ENCODE measurements at regions not wholly inside any gene's neighbourhood (a gene's known extent, or its start where the extent isn't known, plus 50 kb on each side); places are given as distances from the start of the nearest gene placed in this dataset.

GRCh38 chr4:152143806-152144205, 383.0 kb upstream of the GATB start:
- H3K9me3 ChIP-seq (ENCODE audit: low read length), result 0 out of 2 replicates have a peak, but pooled peaks cover 8% of the 10 kb centered on the region
- H3K27me3 ChIP-seq (ENCODE audit: low read length), result no peaks in the 10 kb centered on the region
- no peak overlapping the region for H3K27ac ChIP-seq (ENCODE audit: low read length)
- H3F3A ChIP-seq (ENCODE audit: low read length, unreplicated experiment), result no peaks in the 10 kb centered on the region
- no TSS peak for BruUV-seq (replicated peaks)
- DNase-seq (no peak), ATAC-seq (no peak)
- ChIA-PET CTCF (no interaction called here), POLR2A (ENCODE audit: unreplicated experiment) (no interaction called here)
- no peak overlapping the region for H3K4me2 ChIP-seq (ENCODE audit: low read length)
- H3K9me2 ChIP-seq (replicated peaks; ENCODE audit: low read length), result no peaks in the 10 kb centered on the region
- no peak overlapping the region for H3K4me3 ChIP-seq (ENCODE audit: low read length)
- H3K9ac ChIP-seq (ENCODE audit: low read length), result no peak overlapping the region
- H2AFZ ChIP-seq (ENCODE audit: low read length), result no peak overlapping the region
- no peak for TF ChIP-seq EZH2 (IDR thresholded peaks at IDR 0.05; ENCODE audit: low read length, unreplicated experiment)
- no peak for TF ChIP-seq CTCF (conservative IDR thresholded peaks at IDR 0.05; ENCODE audit: low read depth, low read length)
- no peak for TF ChIP-seq EZH2phosphoT487 (IDR thresholded peaks at IDR 0.05; ENCODE audit: borderline replicate concordance, low read length)
- H3K4me1 ChIP-seq (ENCODE audit: insufficient read depth, low read length), result no peaks in the 10 kb centered on the region
- no peaks in the 10 kb centered on the region for H3K36me3 ChIP-seq (ENCODE audit: low read depth, low read length)
- no peaks in the 10 kb centered on the region for H3K79me2 ChIP-seq (ENCODE audit: low read length)
- H4K20me1 ChIP-seq (ENCODE audit: low read length), result no peaks in the 10 kb centered on the region
- intact Hi-C loops (cut with micrococcal nuclease), result no loop called here

- ATAC-seq (no peak), DNase-seq (no peak)
- Histone ChIP-seq H4K20me1 (ENCODE audit: low read length) (no peaks in the 10 kb centered on the region), H3K4me3 (ENCODE audit: low read length) (no peak overlapping the region), H3K27ac (ENCODE audit: low read length) (no peak overlapping the region), H3K79me2 (ENCODE audit: low read length) (no peaks in the 10 kb centered on the region), H3K9me3 (ENCODE audit: low read length) (no peaks in the 10 kb centered on the region), H3K36me3 (ENCODE audit: low read depth, low read length) (no peaks in the 10 kb centered on the region), H3K27me3 (ENCODE audit: low read length) (no peaks in the 10 kb centered on the region), H3K4me1 (ENCODE audit: insufficient read depth, low read length) (no peaks in the 10 kb centered on the region), H3K9ac (ENCODE audit: low read length) (no peak overlapping the region), H2AFZ (ENCODE audit: low read length) (no peak overlapping the region), H3K9me2 (replicated peaks; ENCODE audit: low read length) (no peaks in the 10 kb centered on the region), H3K4me2 (ENCODE audit: low read length) (no peak overlapping the region), H3F3A (ENCODE audit: low read length, unreplicated experiment) (no peaks in the 10 kb centered on the region)
- TF ChIP-seq CTCF (conservative IDR thresholded peaks at IDR 0.05; ENCODE audit: low read depth, low read length) (no peak), EZH2 (IDR thresholded peaks at IDR 0.05; ENCODE audit: low read length, unreplicated experiment) (no peak), EZH2phosphoT487 (IDR thresholded peaks at IDR 0.05; ENCODE audit: borderline replicate concordance, low read length) (no peak)
- CTCF ChIA-PET, result no interaction called here
- intact Hi-C loops (cut with micrococcal nuclease), result no loop called here
- BruUV-seq (replicated peaks), result no TSS peak
- POLR2A ChIA-PET (ENCODE audit: unreplicated experiment), result no interaction called here
These were observed 377.6 kb upstream of the GATB start for GRCh38 chr4:152138451-152138850.

DNA sequence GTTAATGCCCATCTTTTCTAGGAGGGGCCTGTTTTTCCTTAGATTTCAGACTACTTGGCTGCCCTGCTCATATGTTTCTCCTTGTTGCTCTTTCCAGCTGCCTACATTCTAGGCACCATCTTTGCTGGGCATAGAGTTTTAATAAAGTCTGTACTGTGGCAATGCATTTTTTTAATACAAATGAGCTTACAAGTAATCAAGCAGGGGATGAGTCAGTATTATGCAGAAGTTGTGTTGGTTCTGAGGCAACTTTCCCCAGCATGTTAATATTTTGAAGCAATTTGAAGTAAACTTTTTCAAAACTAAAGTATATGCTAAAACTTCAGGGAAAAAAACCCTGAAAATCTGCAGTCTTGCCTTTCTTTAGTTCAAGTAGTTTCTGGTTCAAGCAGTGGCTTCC, 372.0 kb upstream of the GATB start:
- CTCF ChIA-PET, result no interaction called here

More for the DNA sequence above, 372.0 kb upstream of the GATB start:
- DNase-seq (no peak), ATAC-seq (no peak)
- Histone ChIP-seq H3F3A (ENCODE audit: low read length, unreplicated experiment) (no peaks in the 10 kb centered on the region), H2AFZ (ENCODE audit: low read length) (no peak overlapping the region), H3K36me3 (ENCODE audit: low read depth, low read length) (no peaks in the 10 kb centered on the region), H3K4me3 (ENCODE audit: low read length) (no peak overlapping the region), H3K4me1 (ENCODE audit: insufficient read depth, low read length) (no peaks in the 10 kb centered on the region), H3K9me2 (replicated peaks; ENCODE audit: low read length) (no peaks in the 10 kb centered on the region), H4K20me1 (ENCODE audit: low read length) (no peaks in the 10 kb centered on the region), H3K79me2 (ENCODE audit: low read length) (no peaks in the 10 kb centered on the region), H3K4me2 (ENCODE audit: low read length) (no peak overlapping the region), H3K27ac (ENCODE audit: low read length) (no peak overlapping the region), H3K9me3 (ENCODE audit: low read length) (no peaks in the 10 kb centered on the region), H3K27me3 (ENCODE audit: low read length) (no peaks in the 10 kb centered on the region), H3K9ac (ENCODE audit: low read length) (no peak overlapping the region)
- BruUV-seq (replicated peaks), result no TSS peak
- POLR2A ChIA-PET (ENCODE audit: unreplicated experiment), result no interaction called here
- TF ChIP-seq EZH2phosphoT487 (IDR thresholded peaks at IDR 0.05; ENCODE audit: borderline replicate concordance, low read length) (no peak), EZH2 (IDR thresholded peaks at IDR 0.05; ENCODE audit: low read length, unreplicated experiment) (no peak), CTCF (conservative IDR thresholded peaks at IDR 0.05; ENCODE audit: low read depth, low read length) (no peak)
- intact Hi-C loops (cut with micrococcal nuclease), result no loop called here

All from PC-3 (cell line).